ENCODE measurements at regions not wholly inside any gene's neighbourhood (a gene's known extent, or its start where the extent isn't known, plus 50 kb on each side); places are given as distances from the start of the nearest gene placed in this dataset.
A peak's percentile ranks its signal among the peaks of the same experiment; 100 is the strongest.

- peak; percentile 27 to 53 for DNase-seq
Measured at GRCh38 chr14:61894452-61895077, 132.3 kb downstream of the SNAPC1 start.

GRCh38 chr14:61897300-61897699 is 135.1 kb downstream of the SNAPC1 start:
- DNase-seq: no peak

GRCh38 chr14:61898568-61898967 is 136.3 kb downstream of the SNAPC1 start:
- DNase-seq: no peak

GRCh38 chr14:61899497-61899896 is 137.3 kb downstream of the SNAPC1 start:
- no peak for DNase-seq

- no peak for DNase-seq
Measured at GRCh38 chr14:61904946-61905345, 142.7 kb downstream of the SNAPC1 start.

- DNase-seq: no peak
Measured at GRCh38 chr14:61911574-61911973, 149.4 kb downstream of the SNAPC1 start.

- DNase-seq: no peak
Measured at GRCh38 chr14:61918998-61919397, 156.8 kb downstream of the SNAPC1 start.

- no peak for DNase-seq
Measured at GRCh38 chr14:61923348-61923747, 161.1 kb downstream of the SNAPC1 start.

- DNase-seq: no peak
Measured at GRCh38 chr14:61925043-61925442, 162.8 kb downstream of the SNAPC1 start.

GRCh38 chr14:61925732-61926435 is 163.7 kb downstream of the SNAPC1 start:
- no peak for DNase-seq

- DNase-seq: no peak
Measured at GRCh38 chr14:61927060-61927459, 164.8 kb downstream of the SNAPC1 start.

- DNase-seq: no peak
Measured at GRCh38 chr14:61927520-61927919, 165.3 kb downstream of the SNAPC1 start.

GRCh38 chr14:61928300-61928699 is 166.1 kb downstream of the SNAPC1 start:
- no peak for DNase-seq

- DNase-seq: no peak
Measured at GRCh38 chr14:61928701-61929100, 166.5 kb downstream of the SNAPC1 start.

GRCh38 chr14:61929651-61930050 is 167.4 kb downstream of the SNAPC1 start:
- DNase-seq: no peak

GRCh38 chr14:61930101-61930857 is 168.1 kb downstream of the SNAPC1 start:
- no peak for DNase-seq

- no peak for DNase-seq
Measured at GRCh38 chr14:61932974-61933373, 170.8 kb downstream of the SNAPC1 start.

GRCh38 chr14:61934385-61934784 is 172.2 kb downstream of the SNAPC1 start:
- no peak for DNase-seq

GRCh38 chr14:61939776-61940175 is 177.6 kb downstream of the SNAPC1 start:
- no peak for DNase-seq

GRCh38 chr14:61940666-61941420 is 178.6 kb downstream of the SNAPC1 start:
- DNase-seq: no peak

- DNase-seq: no peak
Measured at GRCh38 chr14:61941421-61942150, 179.4 kb downstream of the SNAPC1 start.

- DNase-seq: no peak
Measured at GRCh38 chr14:61948376-61948775, 186.2 kb downstream of the SNAPC1 start.

GRCh38 chr14:61950340-61950739 is 188.1 kb downstream of the SNAPC1 start:
- DNase-seq: no peak
